ENCODE measurements at regions not wholly inside any gene's neighbourhood (a gene's known extent, or its start where the extent isn't known, plus 50 kb on each side); places are given as distances from the start of the nearest gene placed in this dataset.

- TF ChIP-seq CTCF (conservative IDR thresholded peaks at IDR 0.05; ENCODE audit: low read depth in 2 of 2): no peak
- TF ChIP-seq NANOG (IDR thresholded peaks at IDR 0.05; ENCODE audit: borderline replicate concordance): no peak
- no peak for TF ChIP-seq ETS1 (IDR thresholded peaks at IDR 0.05)
- TF ChIP-seq REST (IDR thresholded peaks at IDR 0.05; ENCODE audit: unreplicated experiment): no peak
- no peak for TF ChIP-seq ZNF331 (CRISPR knock-in tag; IDR thresholded peaks at IDR 0.05; ENCODE audit: low read depth)
- no peak for TF ChIP-seq JUNB (IDR thresholded peaks at IDR 0.05; ENCODE audit: unreplicated experiment)
- TF ChIP-seq STAT1 (IDR thresholded peaks at IDR 0.05; ENCODE audit: unreplicated experiment): no peak
- TF ChIP-seq EZH2phosphoT487 (IDR thresholded peaks at IDR 0.05; ENCODE audit: unreplicated experiment): no peak
- no peak for TF ChIP-seq POLR2AphosphoS5 (IDR thresholded peaks at IDR 0.05; ENCODE audit: low read depth)
Observed at GRCh38 chr21:28592205-28592865, 400.3 kb downstream of the LTN1 start (continued).

GRCh38 chr21:28590676-28591075 is 402.0 kb downstream of the LTN1 start:
- Histone ChIP-seq H3K4me1 (ENCODE audit: insufficient read depth) (peaks cover 7% of the 10 kb centered on the region), H4K20me1 (replicated peaks; ENCODE audit: insufficient read depth) (no peaks in the 10 kb centered on the region), H3K79me2 (replicated peaks; ENCODE audit: insufficient read depth) (no peaks in the 10 kb centered on the region), H3K36me3 (ENCODE audit: insufficient read depth) (no peaks in the 10 kb centered on the region), H3K27me3 (ENCODE audit: insufficient read depth) (no peaks in the 10 kb centered on the region), H3K27ac (ENCODE audit: low read depth) (no peak overlapping the region), H2AFZ (no peak overlapping the region), H3K9me2 (ENCODE audit: insufficient read depth) (no peaks in the 10 kb centered on the region), H3K4me2 (no peak overlapping the region), H3K4me3 (no peak overlapping the region), H3F3A (replicated peaks; ENCODE audit: low read depth) (no peaks in the 10 kb centered on the region)
- ATAC-seq (peak; percentile 88), DNase-seq (ENCODE audit: low spot score) (peak; percentile 82)
- H3K4me1 Mint-ChIP-seq: peaks cover 23% of the 10 kb centered on the region
- H3K27me3 Mint-ChIP-seq (ENCODE audit: insufficient read depth, low read depth, poor library complexity): peaks cover 3% of the 10 kb centered on the region
- peaks cover 4% of the 10 kb centered on the region; the same call in 2 of the 3 replicates for H3K9me3 Mint-ChIP-seq
- TF ChIP-seq CTCF (conservative IDR thresholded peaks at IDR 0.05; ENCODE audit: low read depth in 2 of 2) (peak in 1 of 2 experiments; percentile 45; a peak in 2 of 4 replicates), NANOG (IDR thresholded peaks at IDR 0.05; ENCODE audit: borderline replicate concordance) (peak; percentile 41; the same call in 1 of the 2 replicates), EZH2phosphoT487 (IDR thresholded peaks at IDR 0.05; ENCODE audit: unreplicated experiment) (no peak)
- no peak overlapping the region for H3K4me3 Mint-ChIP-seq
- H3K27ac Mint-ChIP-seq: peak overlapping the region; percentile 86; the same call in 1 of the 2 replicates
- H3K36me3 Mint-ChIP-seq (ENCODE audit: low read depth): no peaks in the 10 kb centered on the region; the same call in 2 of the 3 replicates

All from GM23338 (cell line).